ENCODE measurements at regions not wholly inside any gene's neighbourhood (a gene's known extent, or its start where the extent isn't known, plus 50 kb on each side); places are given as distances from the start of the nearest gene placed in this dataset.

- no peak for TF ChIP-seq CTCF (IDR thresholded peaks at IDR 0.05)
- Mint-ChIP-seq H3K4me1 (ENCODE audit: low read depth) (peaks cover 35% of the 10 kb centered on the region), H3K4me3 (ENCODE audit: unreplicated experiment) (no peak overlapping the region), H3K9me3 (ENCODE audit: low read depth) (no peaks in the 10 kb centered on the region), H3K36me3 (ENCODE audit: low read depth) (no peaks in the 10 kb centered on the region), H3K27ac (ENCODE audit: unreplicated experiment) (no peak overlapping the region), H3K27me3 (ENCODE audit: low read depth) (no peaks in the 10 kb centered on the region)
- DNase-seq (ENCODE audit: low spot score) = no peak
These were observed 112.4 kb upstream of the BNC2 start for GRCh38 chr9:16982780-16983310.

- no peaks in the 10 kb centered on the region for H3K4me1 Mint-ChIP-seq (ENCODE audit: low read depth)
- peaks cover 3% of the 10 kb centered on the region for H3K9me3 Mint-ChIP-seq (ENCODE audit: low read depth)
- no peak overlapping the region for H3K27ac Mint-ChIP-seq (ENCODE audit: unreplicated experiment)
- H3K4me3 Mint-ChIP-seq (ENCODE audit: unreplicated experiment) = no peak overlapping the region
- DNase-seq (ENCODE audit: low spot score) = no peak
- no peak for TF ChIP-seq CTCF (IDR thresholded peaks at IDR 0.05)
- no peaks in the 10 kb centered on the region for H3K27me3 Mint-ChIP-seq (ENCODE audit: low read depth)
- no peaks in the 10 kb centered on the region for H3K36me3 Mint-ChIP-seq (ENCODE audit: low read depth)
These were observed 106.0 kb upstream of the BNC2 start for GRCh38 chr9:16976427-16976826.

GRCh38 chr9:16974436-16974835 lies 104.0 kb upstream of the BNC2 start:
- no peak overlapping the region for H3K4me3 Mint-ChIP-seq (ENCODE audit: unreplicated experiment)
- TF ChIP-seq CTCF (IDR thresholded peaks at IDR 0.05) = no peak
- H3K27me3 Mint-ChIP-seq (ENCODE audit: low read depth) = no peaks in the 10 kb centered on the region
- H3K27ac Mint-ChIP-seq (ENCODE audit: unreplicated experiment) = no peak overlapping the region
- peaks cover 3% of the 10 kb centered on the region for H3K9me3 Mint-ChIP-seq (ENCODE audit: low read depth)
- H3K36me3 Mint-ChIP-seq (ENCODE audit: low read depth) = no peaks in the 10 kb centered on the region
- H3K4me1 Mint-ChIP-seq (ENCODE audit: low read depth) = no peaks in the 10 kb centered on the region
- no peak for DNase-seq (ENCODE audit: low spot score)

- TF ChIP-seq CTCF (IDR thresholded peaks at IDR 0.05) = no peak
- DNase-seq (ENCODE audit: low spot score) = no peak
- Mint-ChIP-seq H3K9me3 (ENCODE audit: low read depth) (peaks cover 3% of the 10 kb centered on the region), H3K27ac (ENCODE audit: unreplicated experiment) (no peak overlapping the region), H3K27me3 (ENCODE audit: low read depth) (no peaks in the 10 kb centered on the region), H3K4me1 (ENCODE audit: low read depth) (no peaks in the 10 kb centered on the region), H3K4me3 (ENCODE audit: unreplicated experiment) (no peak overlapping the region), H3K36me3 (ENCODE audit: low read depth) (no peaks in the 10 kb centered on the region)
These were observed 99.9 kb upstream of the BNC2 start for GRCh38 chr9:16970321-16970720.

GRCh38 chr9:16964228-16964627 lies 93.8 kb upstream of the BNC2 start:
- H3K9me3 Mint-ChIP-seq (ENCODE audit: low read depth) = peaks cover 7% of the 10 kb centered on the region
- no peak for DNase-seq (ENCODE audit: low spot score)
- peaks cover 3% of the 10 kb centered on the region for H3K36me3 Mint-ChIP-seq (ENCODE audit: low read depth)
- peak overlapping the region; percentile 98 for H3K27ac Mint-ChIP-seq (ENCODE audit: unreplicated experiment)
- TF ChIP-seq CTCF (IDR thresholded peaks at IDR 0.05) = no peak
- H3K4me3 Mint-ChIP-seq (ENCODE audit: unreplicated experiment) = peak overlapping the region; percentile 20
- H3K4me1 Mint-ChIP-seq (ENCODE audit: low read depth) = peaks cover 8% of the 10 kb centered on the region
- no peaks in the 10 kb centered on the region for H3K27me3 Mint-ChIP-seq (ENCODE audit: low read depth)
